Muscle of back (tissue), 3 donors: ENCODE measurements at regions not wholly inside any gene's neighbourhood (a gene's known extent, or its start where the extent isn't known, plus 50 kb on each side); places are given as distances from the start of the nearest gene placed in this dataset.

Experiments
- DNase-seq, 3 donors: peaks; one replicate each; pipeline versions ENCODE4 v3.0.0 to v3.0.0-alpha.2; 2013

- no peak for DNase-seq
Measured at GRCh38 chr15:97162805-97163495, 797.6 kb upstream of the ARRDC4 start.

- DNase-seq: no peak
Measured at GRCh38 chr15:97165205-97165604, 795.3 kb upstream of the ARRDC4 start.

GRCh38 chr15:97168704-97169475 lies 791.6 kb upstream of the ARRDC4 start:
- no peak for DNase-seq

GRCh38 chr15:97171556-97171955 lies 788.9 kb upstream of the ARRDC4 start:
- no peak for DNase-seq

- no peak for DNase-seq
Measured at GRCh38 chr15:97174886-97175540, 785.5 kb upstream of the ARRDC4 start.

- DNase-seq: peak in 1 of 3 donors; percentile 11
Measured at GRCh38 chr15:97177151-97177577, 783.3 kb upstream of the ARRDC4 start.

GRCh38 chr15:97182581-97182980 lies 777.9 kb upstream of the ARRDC4 start:
- no peak for DNase-seq

GRCh38 chr15:97189162-97189780 lies 771.2 kb upstream of the ARRDC4 start:
- DNase-seq: no peak

GRCh38 chr15:97194750-97195149 lies 765.8 kb upstream of the ARRDC4 start:
- no peak for DNase-seq

- no peak for DNase-seq
Measured at GRCh38 chr15:97196048-97197014, 764.2 kb upstream of the ARRDC4 start.

- no peak for DNase-seq
Measured at GRCh38 chr15:97199393-97200051, 761.0 kb upstream of the ARRDC4 start.

- DNase-seq: no peak
Measured at GRCh38 chr15:97200161-97200560, 760.3 kb upstream of the ARRDC4 start.

GRCh38 chr15:97210277-97210676 lies 750.2 kb upstream of the ARRDC4 start:
- DNase-seq: no peak

- no peak for DNase-seq
Measured at GRCh38 chr15:97215629-97216028, 744.9 kb upstream of the ARRDC4 start.

GRCh38 chr15:97224191-97224641 lies 736.3 kb upstream of the ARRDC4 start:
- DNase-seq: no peak

- peak; percentile 40 to 74 (median 65) for DNase-seq
Measured at GRCh38 chr15:97234851-97235610, 725.5 kb upstream of the ARRDC4 start.

GRCh38 chr15:97235611-97235985 lies 724.9 kb upstream of the ARRDC4 start:
- no peak for DNase-seq

- DNase-seq: no peak
Measured at GRCh38 chr15:97236140-97236539, 724.4 kb upstream of the ARRDC4 start.

- DNase-seq: no peak
Measured at GRCh38 chr15:97237160-97237559, 723.3 kb upstream of the ARRDC4 start.

GRCh38 chr15:97248376-97248775 lies 712.1 kb upstream of the ARRDC4 start:
- no peak for DNase-seq
